GM12878 (cell line): ENCODE measurements at regions not wholly inside any gene's neighbourhood (a gene's known extent, or its start where the extent isn't known, plus 50 kb on each side); places are given as distances from the start of the nearest gene placed in this dataset.
A peak's percentile ranks its signal among the peaks of the same experiment; 100 is the strongest.

ENCODE experiments used
- ATF3 ChIP-seq: IDR thresholded peaks from 2 replicates; pipeline ENCODE4 v1.6.1; 2011; ENCODE audit warnings: low read depth, mild to moderate bottlenecking, low read length, moderate library complexity, borderline replicate concordance; ENCODE audit errors: extremely low read depth
- BACH1 ChIP-seq: fragments of 450-650 bp; IDR thresholded peaks from 2 replicates; pipeline ENCODE4 v1.6.1; 2017; ENCODE audit warnings: mild to moderate bottlenecking, borderline replicate concordance
- CTCF ChIP-seq, 3 experiments: IDR thresholded peaks in 2 of 3; conservative IDR thresholded peaks in 1 of 3; 2 replicates each; pipeline ENCODE4 v1.5.1; 2011; ENCODE audit warnings: low read depth in 3 of 3, low read length in 3 of 3, mild to moderate bottlenecking in 3 of 3, control low read depth in 2 of 3, moderate library complexity in 2 of 3, inconsistent platforms in 1 of 3, mixed read lengths in 1 of 3; ENCODE audit not compliant: control insufficient read depth in 2 of 3, insufficient read depth in 1 of 3; ENCODE audit errors: extremely low read depth in 1 of 3
- HCFC1 ChIP-seq: fragments of 150-350 bp; IDR thresholded peaks from 2 replicates; pipeline ENCODE4 v1.6.1; 2014; ENCODE audit warnings: low read length
- KAT2A ChIP-seq: conservative IDR thresholded peaks from 2 replicates; pipeline ENCODE4 v1.6.1; 2011; ENCODE audit warnings: low read depth, low read length; ENCODE audit not compliant: control insufficient read depth
- MEF2A ChIP-seq: IDR thresholded peaks from 2 replicates; pipeline ENCODE4 v1.6.1; 2011; ENCODE audit warnings: low read depth, mild to moderate bottlenecking, low read length, moderate library complexity; ENCODE audit not compliant: insufficient read depth
- MTA2 ChIP-seq: fragments of 450-650 bp; IDR thresholded peaks from 2 replicates; pipeline ENCODE4 v1.6.1; 2016; ENCODE audit warnings: low read depth, mild to moderate bottlenecking, moderate library complexity
- NBN ChIP-seq: fragments of 450-650 bp; IDR thresholded peaks from 2 replicates; pipeline ENCODE4 v1.6.1; 2016
- NFYA ChIP-seq: IDR thresholded peaks from 2 replicates; pipeline ENCODE4 v1.6.1; 2011; ENCODE audit warnings: low read depth, mild to moderate bottlenecking, low read length, improper control_type of control experiment, borderline replicate concordance
- POLR2AphosphoS5 ChIP-seq: IDR thresholded peaks from 2 replicates; pipeline ENCODE4 v1.6.1; 2011; ENCODE audit warnings: mild to moderate bottlenecking, low read length, inconsistent platforms
- POU2F2 ChIP-seq: IDR thresholded peaks from 3 replicates; pipeline ENCODE4 v1.6.1; 2011; ENCODE audit warnings: low read depth, mild to moderate bottlenecking, low read length, borderline replicate concordance
- RCOR1 ChIP-seq: conservative IDR thresholded peaks from 2 replicates; pipeline ENCODE4 v1.6.1; 2012; ENCODE audit warnings: low read depth, low read length, improper control_type of control experiment
- RELB ChIP-seq: fragments of 450-650 bp; IDR thresholded peaks from 2 replicates; pipeline ENCODE4 v1.6.1; 2017; ENCODE audit warnings: low read depth, mild to moderate bottlenecking, moderate library complexity
- RFX5 ChIP-seq: IDR thresholded peaks from 2 replicates; pipeline ENCODE4 v1.6.1; 2011; ENCODE audit warnings: low read depth, low read length, improper control_type of control experiment
- SPI1 ChIP-seq: IDR thresholded peaks from 2 replicates; pipeline ENCODE4 v1.6.1; 2011; ENCODE audit warnings: low read depth, mild to moderate bottlenecking, low read length, moderate library complexity, borderline replicate concordance; ENCODE audit not compliant: insufficient read depth
- STAT1 ChIP-seq: fragments of 450-650 bp; conservative IDR thresholded peaks from 2 replicates; pipeline ENCODE4 v1.6.1; 2014; ENCODE audit warnings: antibody characterized with exemption, mild to moderate bottlenecking
- SUZ12 ChIP-seq: fragments of 200-600 bp; sonication (generic); IDR thresholded peaks from one replicate; pipeline ENCODE4 v1.6.1; 2018; ENCODE audit warnings: antibody characterized with exemption, mild to moderate bottlenecking; ENCODE audit not compliant: unreplicated experiment
- TCF3 ChIP-seq: IDR thresholded peaks from 2 replicates; pipeline ENCODE4 v1.6.1; 2012; ENCODE audit warnings: low read depth, mild to moderate bottlenecking, low read length, borderline replicate concordance; ENCODE audit not compliant: insufficient read depth
- USF1 ChIP-seq: IDR thresholded peaks from 2 replicates; pipeline ENCODE4 v1.6.1; 2011; ENCODE audit warnings: borderline replicate concordance, low read depth, mild to moderate bottlenecking, moderate library complexity, mixed read lengths, low read length; ENCODE audit not compliant: insufficient read depth; ENCODE audit errors: extremely low read length
- WRNIP1 ChIP-seq: IDR thresholded peaks from 2 replicates; pipeline ENCODE4 v1.6.1; 2011; ENCODE audit warnings: low read depth, low read length, improper control_type of control experiment, borderline replicate concordance
- ZZZ3 ChIP-seq: IDR thresholded peaks from 2 replicates; pipeline ENCODE4 v1.6.1; 2011; ENCODE audit warnings: low read depth; ENCODE audit not compliant: control insufficient read depth, insufficient read length
- TF ChIP-seq, protein P1 (sequence below): fragments of 450-650 bp; conservative IDR thresholded peaks from 2 replicates; pipeline ENCODE4 v1.6.1; 2017; ENCODE audit warnings: mild to moderate bottlenecking, moderate library complexity

DNA sequence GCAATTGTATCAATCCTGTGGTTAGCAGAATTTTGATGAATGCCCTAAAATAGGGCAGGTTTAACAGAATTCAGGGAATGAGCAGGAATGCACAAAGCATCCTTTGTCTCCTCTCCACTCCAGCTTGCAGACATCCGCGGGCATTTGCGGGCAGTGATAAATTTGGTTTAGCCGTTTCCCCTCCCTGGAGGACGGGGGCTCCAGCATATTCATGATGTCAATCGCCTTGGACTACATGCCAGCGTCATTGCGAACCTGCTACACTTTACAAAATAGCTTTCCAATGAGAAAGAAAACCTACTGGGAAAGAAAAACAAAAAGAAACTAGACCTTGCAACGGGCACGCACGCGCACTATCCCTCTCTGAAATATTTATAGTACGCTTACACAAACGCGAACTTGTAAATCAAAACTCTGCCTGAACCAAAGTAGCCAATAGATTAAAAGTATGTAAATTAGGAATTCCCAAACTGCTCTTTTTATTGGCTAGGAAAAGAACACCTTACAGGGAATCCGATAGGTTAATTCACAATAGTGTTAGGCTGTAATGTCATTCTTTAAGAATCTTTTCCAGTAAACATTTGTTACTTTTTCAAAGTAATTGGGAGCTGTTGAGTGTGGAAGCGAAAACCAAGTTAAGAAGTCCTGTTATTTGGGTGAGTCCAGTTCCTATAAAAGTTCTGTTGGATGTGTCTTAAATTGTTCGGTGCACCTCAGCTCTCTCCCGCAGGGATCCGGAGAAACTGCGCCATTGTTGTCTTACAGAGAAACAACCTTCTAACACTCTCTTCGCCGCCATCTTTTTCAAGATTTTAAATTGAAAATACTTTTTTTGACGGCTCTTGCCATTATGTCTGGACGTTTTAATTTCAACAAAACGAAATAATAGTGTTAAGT is 136.7 kb downstream of the HFE start (continued):
- no peak for TF ChIP-seq CTCF (IDR thresholded peaks at IDR 0.05 in 2 of 3, conservative IDR thresholded peaks at IDR 0.05 in 1 of 3; ENCODE audit: control insufficient read depth in 2 of 3, extremely low read depth in 1 of 3, insufficient read depth in 1 of 3, low read depth in 3 of 3, low read length in 3 of 3)
- no peak for TF ChIP-seq BACH1
- TF ChIP-seq NFYA: no peak
- TF ChIP-seq TCF3: no peak
- TF ChIP-seq NBN: peak; percentile 26; the same call in 1 of the 2 replicates
- no peak for TF ChIP-seq ATF3
- TF ChIP-seq HCFC1: no peak
- no peak for TF ChIP-seq ZZZ3
- no peak for TF ChIP-seq SPI1
- 0 out of 2 replicates have a peak, but pooled peaks have one; percentile 21 for TF ChIP-seq MEF2A
- peak; percentile 66 for TF ChIP-seq POLR2AphosphoS5
- TF ChIP-seq STAT1: no peak
- peak; percentile 43 for TF ChIP-seq RELB
- no peak for TF ChIP-seq MTA2
- TF ChIP-seq RCOR1: no peak
- TF ChIP-seq, protein P1, sequence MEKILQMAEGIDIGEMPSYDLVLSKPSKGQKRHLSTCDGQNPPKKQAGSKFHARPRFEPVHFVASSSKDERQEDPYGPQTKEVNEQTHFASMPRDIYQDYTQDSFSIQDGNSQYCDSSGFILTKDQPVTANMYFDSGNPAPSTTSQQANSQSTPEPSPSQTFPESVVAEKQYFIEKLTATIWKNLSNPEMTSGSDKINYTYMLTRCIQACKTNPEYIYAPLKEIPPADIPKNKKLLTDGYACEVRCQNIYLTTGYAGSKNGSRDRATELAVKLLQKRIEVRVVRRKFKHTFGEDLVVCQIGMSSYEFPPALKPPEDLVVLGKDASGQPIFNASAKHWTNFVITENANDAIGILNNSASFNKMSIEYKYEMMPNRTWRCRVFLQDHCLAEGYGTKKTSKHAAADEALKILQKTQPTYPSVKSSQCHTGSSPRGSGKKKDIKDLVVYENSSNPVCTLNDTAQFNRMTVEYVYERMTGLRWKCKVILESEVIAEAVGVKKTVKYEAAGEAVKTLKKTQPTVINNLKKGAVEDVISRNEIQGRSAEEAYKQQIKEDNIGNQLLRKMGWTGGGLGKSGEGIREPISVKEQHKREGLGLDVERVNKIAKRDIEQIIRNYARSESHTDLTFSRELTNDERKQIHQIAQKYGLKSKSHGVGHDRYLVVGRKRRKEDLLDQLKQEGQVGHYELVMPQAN: peak; percentile 23; the same call in 1 of the 2 replicates
- no peak for TF ChIP-seq POU2F2
- TF ChIP-seq KAT2A: no peak
- TF ChIP-seq WRNIP1: no peak
- TF ChIP-seq RFX5: 0 out of 2 replicates have a peak, but pooled peaks have one; percentile 23
- no peak for TF ChIP-seq SUZ12
- no peak for TF ChIP-seq USF1
